Muscle layer of duodenum (tissue), 2 donors: ENCODE measurements at regions not wholly inside any gene's neighbourhood (a gene's known extent, or its start where the extent isn't known, plus 50 kb on each side); places are given as distances from the start of the nearest gene placed in this dataset.
"Not testable (repeated sequence)": the region's sequence is repeated elsewhere in the genome, so short reads cannot be mapped to it uniquely, and the experiment has no call there.

Experiments used
- H3K27ac ChIP-seq: one replicate; pipeline ENCODE4 v1.7.0; 2013; ENCODE audit warnings: mild to moderate bottlenecking, low read length
- H3K27me3 ChIP-seq: one replicate; pipeline ENCODE4 v1.7.0; 2013; ENCODE audit warnings: low read depth, mild to moderate bottlenecking, control low read depth, low read length
- H3K36me3 ChIP-seq, 2 donors: one replicate each; pipeline ENCODE4 v1.7.0; 2013; ENCODE audit warnings: low read length in 2 of 2, control low read depth in 1 of 2, mild to moderate bottlenecking in 1 of 2; ENCODE audit not compliant: insufficient read depth in 2 of 2, control insufficient read depth in 1 of 2
- H3K4me1 ChIP-seq, 2 donors: one replicate each; pipeline ENCODE4 v1.7.0; 2013; ENCODE audit warnings: low read length in 2 of 2, mild to moderate bottlenecking in 2 of 2, control low read depth in 1 of 2, moderate library complexity in 1 of 2; ENCODE audit not compliant: insufficient read depth in 2 of 2, control insufficient read depth in 1 of 2
- H3K4me3 ChIP-seq, 2 donors: one replicate each; pipeline ENCODE4 v1.7.0; 2013; ENCODE audit warnings: low read length in 2 of 2, low read depth in 1 of 2, mild to moderate bottlenecking in 1 of 2
- H3K9me3 ChIP-seq, 2 donors: one replicate each; pipeline ENCODE4 v1.7.0; 2013; ENCODE audit warnings: low read length in 2 of 2, control low read depth in 1 of 2, mild to moderate bottlenecking in 1 of 2; ENCODE audit not compliant: control insufficient read depth in 1 of 2
- donor health status: healthy.

DNA sequence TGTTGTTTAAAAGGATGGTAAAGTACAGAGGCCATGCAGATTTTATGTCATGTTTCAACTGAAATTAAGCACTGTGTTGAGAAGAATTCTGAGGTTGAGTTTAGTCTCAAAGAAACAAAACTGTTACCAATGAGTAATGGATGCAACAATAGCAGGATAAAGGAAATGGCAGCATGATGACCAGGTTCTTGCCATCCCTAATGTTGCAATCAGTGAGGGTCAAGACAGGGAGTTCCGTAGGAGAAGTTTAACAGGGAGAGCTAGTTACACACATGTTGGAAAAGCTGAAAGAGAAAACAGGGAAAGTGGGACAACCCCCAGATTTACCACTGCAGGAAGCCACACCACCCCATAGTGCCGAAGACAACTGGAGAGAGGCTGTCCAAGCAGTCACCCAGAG is 343.8 kb upstream of the EPHA4 start:
- Histone ChIP-seq H3K27ac (no peak overlapping the region), H3K27me3 (no peaks in the 10 kb centered on the region), H3K4me3 (no peak overlapping the region), H3K9me3 (no peaks in the 10 kb centered on the region), H3K36me3 (no peaks in the 10 kb centered on the region), H3K4me1 (peaks cover 0 to 5% of the 10 kb centered on the region in 2 donors)

GRCh38 chr2:221914334-221914880 is 342.3 kb upstream of the EPHA4 start:
- Histone ChIP-seq H3K27ac (no peak overlapping the region), H3K36me3 (no peaks in the 10 kb centered on the region), H3K4me1 (peaks cover 0 to 5% of the 10 kb centered on the region in 2 donors), H3K4me3 (no peak overlapping the region), H3K27me3 (no peaks in the 10 kb centered on the region), H3K9me3 (no peaks in the 10 kb centered on the region)

- peaks cover 0 to 5% of the 10 kb centered on the region in 2 donors for H3K4me1 ChIP-seq
- no peak overlapping the region for H3K4me3 ChIP-seq
These were observed 339.8 kb upstream of the EPHA4 start for GRCh38 chr2:221911890-221912289.

GRCh38 chr2:221911321-221911720 is 339.2 kb upstream of the EPHA4 start:
- H3K27me3 ChIP-seq, result no peaks in the 10 kb centered on the region
- no peaks in the 10 kb centered on the region for H3K9me3 ChIP-seq
- no peak overlapping the region for H3K27ac ChIP-seq
- no peaks in the 10 kb centered on the region for H3K36me3 ChIP-seq
- no peak overlapping the region for H3K4me3 ChIP-seq
- peaks cover 0 to 5% of the 10 kb centered on the region in 2 donors for H3K4me1 ChIP-seq

More at GRCh38 chr2:221911890-221912289, 339.8 kb upstream of the EPHA4 start:
- no peaks in the 10 kb centered on the region for H3K27me3 ChIP-seq
- no peaks in the 10 kb centered on the region for H3K9me3 ChIP-seq
- H3K36me3 ChIP-seq, result no peaks in the 10 kb centered on the region
- H3K27ac ChIP-seq, result no peak overlapping the region

- Histone ChIP-seq H3K36me3 (no peaks in the 10 kb centered on the region), H3K27ac (no peak overlapping the region), H3K9me3 (no peaks in the 10 kb centered on the region), H3K27me3 (no peaks in the 10 kb centered on the region), H3K4me1 (no peaks in the 10 kb centered on the region), H3K4me3 (no peak overlapping the region)
These were observed 336.4 kb upstream of the EPHA4 start for GRCh38 chr2:221908518-221908917.

GRCh38 chr2:221897718-221898117 is 325.6 kb upstream of the EPHA4 start:
- Histone ChIP-seq H3K27ac (no peak overlapping the region), H3K36me3 (no peaks in the 10 kb centered on the region), H3K9me3 (no peaks in the 10 kb centered on the region), H3K27me3 (no peaks in the 10 kb centered on the region), H3K4me1 (no peaks in the 10 kb centered on the region), H3K4me3 (no peak overlapping the region)

- H3K27ac ChIP-seq, result peak overlapping the region; percentile 22
- no peaks in the 10 kb centered on the region for H3K27me3 ChIP-seq
- H3K9me3 ChIP-seq, result no peaks in the 10 kb centered on the region
- no peak overlapping the region for H3K4me3 ChIP-seq
- no peaks in the 10 kb centered on the region for H3K4me1 ChIP-seq
- H3K36me3 ChIP-seq, result no peaks in the 10 kb centered on the region
These were observed 324.5 kb upstream of the EPHA4 start for GRCh38 chr2:221896505-221897151.

DNA sequence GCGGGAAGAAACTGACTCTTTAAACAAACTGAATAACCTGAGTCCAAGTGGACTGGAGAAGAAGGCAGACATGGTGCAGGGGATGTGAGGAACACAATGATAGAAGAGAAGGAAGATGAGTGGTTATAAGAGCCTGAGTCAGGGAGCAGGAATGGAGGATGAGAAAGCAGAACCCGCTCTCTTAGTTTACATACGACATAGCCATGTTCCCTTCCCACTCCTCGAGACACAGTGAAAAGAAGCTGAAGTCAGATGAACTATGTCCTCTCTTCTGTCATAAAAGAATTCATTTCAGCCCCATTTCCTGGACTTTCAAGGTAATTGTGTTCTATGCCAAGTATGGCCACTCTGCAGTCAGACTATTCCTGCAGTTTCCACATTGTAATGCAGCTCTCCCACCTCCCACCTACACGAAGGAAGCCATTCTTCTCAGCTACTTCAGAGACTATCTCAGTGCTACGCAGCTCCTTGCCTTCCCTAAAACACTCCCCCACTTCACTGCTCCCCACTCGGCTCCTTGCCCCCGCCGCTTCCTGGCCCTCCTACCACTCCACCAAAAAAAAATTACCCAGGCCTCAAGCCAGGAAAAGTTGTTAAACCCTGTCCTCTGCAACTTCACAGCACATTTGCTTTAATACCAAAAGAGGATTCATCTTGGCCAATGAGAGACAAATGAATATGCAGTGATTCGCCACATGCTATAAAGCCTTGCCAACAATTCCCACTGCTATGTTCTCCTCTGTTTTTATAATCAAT is 323.4 kb upstream of the EPHA4 start:
- Histone ChIP-seq H3K27me3 (no peaks in the 10 kb centered on the region), H3K9me3 (no peaks in the 10 kb centered on the region), H3K4me3 (no peak overlapping the region), H3K36me3 (no peaks in the 10 kb centered on the region), H3K4me1 (no peaks in the 10 kb centered on the region), H3K27ac (peak overlapping the region; percentile 22)

- H3K27me3 ChIP-seq, result no peaks in the 10 kb centered on the region
- H3K36me3 ChIP-seq, result no peaks in the 10 kb centered on the region
- no peak overlapping the region for H3K27ac ChIP-seq
- H3K4me3 ChIP-seq, result no peak overlapping the region
- no peaks in the 10 kb centered on the region for H3K4me1 ChIP-seq
- no peaks in the 10 kb centered on the region for H3K9me3 ChIP-seq
These were observed 321.4 kb upstream of the EPHA4 start for GRCh38 chr2:221893501-221893900.

DNA sequence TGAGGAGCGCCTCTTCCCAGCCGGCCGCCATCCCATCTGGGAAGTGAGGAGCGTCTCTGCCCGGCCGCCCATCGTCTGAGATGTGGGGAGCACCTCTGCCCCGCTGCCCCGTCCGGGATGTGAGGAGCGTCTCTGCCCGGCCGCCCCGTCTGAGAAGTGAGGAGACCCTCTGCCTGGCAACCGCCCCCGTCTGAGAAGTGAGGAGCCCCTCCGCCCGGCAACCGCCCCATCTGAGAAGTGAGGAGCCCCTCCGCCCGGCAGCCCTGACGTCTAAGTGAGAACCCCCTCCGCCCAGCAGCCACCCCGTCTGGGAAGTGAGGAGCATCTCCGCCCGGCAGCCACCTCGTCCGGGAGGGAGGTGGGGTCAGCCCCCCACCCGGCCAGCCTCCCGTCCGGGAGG is 319.9 kb upstream of the EPHA4 start:
- not testable (repeated sequence) for H3K27ac ChIP-seq, H3K4me1 ChIP-seq, H3K9me3 ChIP-seq, H3K4me3 ChIP-seq, H3K27me3 ChIP-seq, H3K36me3 ChIP-seq

GRCh38 chr2:221883976-221884375 is 311.9 kb upstream of the EPHA4 start:
- H3K27ac ChIP-seq, result no peak overlapping the region
- no peaks in the 10 kb centered on the region for H3K9me3 ChIP-seq
- H3K4me3 ChIP-seq, result no peak overlapping the region
- no peaks in the 10 kb centered on the region for H3K4me1 ChIP-seq
- no peaks in the 10 kb centered on the region for H3K27me3 ChIP-seq
- H3K36me3 ChIP-seq, result no peaks in the 10 kb centered on the region
